Stimulated activated CD4-positive, alpha-beta T cell treated with anti-CD3 and anti-CD28 coated beads, Interleukin-12 subunit alpha, Interleukin-12 subunit beta, amount 100 ng/mL, for 48 hours (primary cell): ENCODE measurements at regions not wholly inside any gene's neighbourhood (a gene's known extent, or its start where the extent isn't known, plus 50 kb on each side); places are given as distances from the start of the nearest gene placed in this dataset.

ENCODE experiments used
- DNase-seq, 3 donors: peaks; one replicate each; pipeline ENCODE4 v3.0.0-alpha.2; 2020; ENCODE audit warnings: low read depth in 2 of 3, low spot score in 1 of 3

- DNase-seq = no peak
These were observed 291.3 kb upstream of the PHYHIPL start for GRCh38 chr10:58885146-58885545.

GRCh38 chr10:58885686-58886345 lies 290.6 kb upstream of the PHYHIPL start:
- no peak for DNase-seq

GRCh38 chr10:58886406-58886805 lies 290.0 kb upstream of the PHYHIPL start:
- DNase-seq = no peak

GRCh38 chr10:58887474-58887873 lies 289.0 kb upstream of the PHYHIPL start:
- no peak for DNase-seq

- no peak for DNase-seq
These were observed 287.5 kb upstream of the PHYHIPL start for GRCh38 chr10:58888957-58889356.

- DNase-seq = no peak
These were observed 284.4 kb upstream of the PHYHIPL start for GRCh38 chr10:58892031-58892531.

GRCh38 chr10:58894929-58895328 lies 281.5 kb upstream of the PHYHIPL start:
- DNase-seq = no peak

- DNase-seq = no peak
These were observed 280.2 kb upstream of the PHYHIPL start for GRCh38 chr10:58896229-58896628.

GRCh38 chr10:58897236-58897635 lies 279.2 kb upstream of the PHYHIPL start:
- no peak for DNase-seq

GRCh38 chr10:58897708-58898107 lies 278.7 kb upstream of the PHYHIPL start:
- DNase-seq = no peak

- DNase-seq = no peak
These were observed 277.4 kb upstream of the PHYHIPL start for GRCh38 chr10:58898854-58899573.

GRCh38 chr10:58901092-58901646 lies 275.3 kb upstream of the PHYHIPL start:
- DNase-seq = no peak

- DNase-seq = no peak
These were observed 273.4 kb upstream of the PHYHIPL start for GRCh38 chr10:58903071-58903470.

- DNase-seq = no peak
These were observed 266.6 kb upstream of the PHYHIPL start for GRCh38 chr10:58909881-58910280.

- no peak for DNase-seq
These were observed 262.7 kb upstream of the PHYHIPL start for GRCh38 chr10:58913717-58914116.

- DNase-seq = no peak
These were observed 257.6 kb upstream of the PHYHIPL start for GRCh38 chr10:58918887-58919286.

GRCh38 chr10:58919927-58920654 lies 256.4 kb upstream of the PHYHIPL start:
- no peak for DNase-seq

GRCh38 chr10:58920655-58921003 lies 255.8 kb upstream of the PHYHIPL start:
- DNase-seq = no peak

- DNase-seq = no peak
These were observed 255.0 kb upstream of the PHYHIPL start for GRCh38 chr10:58921421-58921855.

GRCh38 chr10:58925381-58925780 lies 251.1 kb upstream of the PHYHIPL start:
- no peak for DNase-seq

GRCh38 chr10:58930500-58930899 lies 245.9 kb upstream of the PHYHIPL start:
- no peak for DNase-seq

- no peak for DNase-seq
These were observed 244.3 kb upstream of the PHYHIPL start for GRCh38 chr10:58932126-58932525.
